Right lung (tissue), 2 donors: ENCODE measurements at regions not wholly inside any gene's neighbourhood (a gene's known extent, or its start where the extent isn't known, plus 50 kb on each side); places are given as distances from the start of the nearest gene placed in this dataset.
A peak's percentile ranks its signal among the peaks of the same experiment; 100 is the strongest.
"Not testable (repeated sequence)": the region's sequence is repeated elsewhere in the genome, so short reads cannot be mapped to it uniquely, and the experiment has no call there.

ENCODE experiments used
- DNase-seq, 2 donors: peaks; one replicate each; pipeline ENCODE4 v3.0.0-alpha.2; 2013

DNA sequence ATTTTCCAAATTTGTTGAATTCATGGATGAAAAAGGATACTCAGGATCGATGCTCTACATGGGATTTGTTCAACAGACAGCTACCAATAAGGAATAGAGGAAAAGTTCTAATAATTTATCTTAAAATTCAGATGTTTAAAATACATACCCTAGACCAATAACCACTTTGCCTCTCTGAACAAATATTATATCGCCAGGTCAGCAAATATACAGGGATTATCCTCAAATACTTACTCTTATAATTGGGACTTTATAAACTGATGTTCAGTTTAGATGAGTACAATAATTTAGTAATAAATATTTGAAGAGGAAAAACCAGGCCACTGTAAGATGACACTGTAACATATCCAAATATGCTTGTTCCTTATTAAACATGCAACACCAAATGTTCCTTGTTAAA is 268.7 kb downstream of the DOK5 start:
- DNase-seq = no peak

DNA sequence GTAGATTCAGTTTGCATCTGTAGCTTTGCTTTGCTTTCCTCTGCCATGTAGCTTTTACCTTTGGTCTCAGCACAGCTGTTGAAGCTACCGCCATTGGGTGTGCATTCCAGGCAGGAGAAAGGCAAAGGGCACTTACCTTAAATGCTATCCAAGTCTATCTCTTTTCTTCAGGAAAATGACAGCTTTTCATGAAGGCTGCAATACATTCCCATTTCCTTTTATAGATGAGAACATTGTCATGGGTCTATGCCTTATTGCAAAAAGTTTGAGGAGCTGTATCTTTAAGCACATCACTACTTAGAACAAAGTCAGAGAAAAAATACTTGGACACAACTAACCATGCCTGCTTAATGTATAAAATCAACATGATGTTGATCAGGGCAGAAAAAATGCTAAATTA is 266.8 kb downstream of the DOK5 start:
- no peak for DNase-seq

DNA sequence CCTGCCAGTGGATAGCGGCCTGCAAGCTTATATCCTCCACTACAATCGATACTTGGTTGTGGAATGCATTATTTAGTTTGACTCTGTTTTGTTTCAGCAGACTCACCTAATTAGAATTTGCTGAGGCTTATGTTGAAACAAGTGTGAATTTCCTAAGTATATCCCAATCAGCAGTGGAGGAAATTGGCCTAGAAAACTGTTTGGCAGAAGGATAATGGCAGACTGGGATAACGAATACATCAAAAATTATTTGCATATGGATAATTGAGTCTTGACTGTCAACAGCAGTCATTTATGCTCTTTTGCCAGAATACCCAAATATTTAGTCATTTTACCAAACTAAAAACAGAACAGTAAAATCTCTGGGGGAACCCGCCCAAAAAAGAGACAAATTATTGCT is 261.0 kb downstream of the DOK5 start:
- DNase-seq = no peak

DNA sequence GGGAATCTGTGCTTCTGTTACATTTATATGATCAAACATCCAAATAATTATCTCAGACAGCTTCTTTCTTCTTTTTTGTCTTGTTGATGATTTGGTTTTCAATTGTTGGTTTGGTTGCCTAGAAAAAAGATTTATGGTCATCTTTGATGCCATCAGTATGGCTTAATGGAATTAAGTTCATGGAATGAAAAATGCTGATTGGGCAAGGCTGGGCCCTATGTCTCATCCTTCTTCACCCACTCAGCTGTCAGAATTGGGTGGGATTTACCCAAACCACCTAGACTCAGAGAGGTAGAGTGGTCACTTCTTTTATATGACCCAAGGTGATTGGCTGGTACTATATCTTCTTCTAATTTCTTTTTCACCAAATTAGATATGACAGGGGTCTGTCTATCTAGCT is 258.3 kb downstream of the DOK5 start:
- no peak for DNase-seq

DNA sequence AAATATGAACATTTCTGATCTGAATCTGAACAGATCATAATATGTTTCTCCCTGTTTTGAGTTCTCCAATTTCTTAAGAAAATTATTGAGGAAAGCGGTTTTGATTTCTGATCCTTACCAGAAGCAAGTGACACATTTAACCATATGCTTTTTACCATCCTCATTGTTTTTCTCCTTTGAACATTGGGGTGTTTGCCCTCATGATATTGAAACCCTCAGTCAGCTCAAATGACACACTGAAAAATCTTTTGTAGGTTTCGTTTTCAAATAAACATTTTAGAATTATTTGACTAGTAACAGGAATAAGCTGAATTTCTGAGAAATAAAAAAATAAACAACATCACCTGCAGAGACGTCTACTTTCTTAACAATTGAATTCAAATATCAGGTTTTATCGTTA is 252.1 kb downstream of the DOK5 start:
- no peak for DNase-seq

DNA sequence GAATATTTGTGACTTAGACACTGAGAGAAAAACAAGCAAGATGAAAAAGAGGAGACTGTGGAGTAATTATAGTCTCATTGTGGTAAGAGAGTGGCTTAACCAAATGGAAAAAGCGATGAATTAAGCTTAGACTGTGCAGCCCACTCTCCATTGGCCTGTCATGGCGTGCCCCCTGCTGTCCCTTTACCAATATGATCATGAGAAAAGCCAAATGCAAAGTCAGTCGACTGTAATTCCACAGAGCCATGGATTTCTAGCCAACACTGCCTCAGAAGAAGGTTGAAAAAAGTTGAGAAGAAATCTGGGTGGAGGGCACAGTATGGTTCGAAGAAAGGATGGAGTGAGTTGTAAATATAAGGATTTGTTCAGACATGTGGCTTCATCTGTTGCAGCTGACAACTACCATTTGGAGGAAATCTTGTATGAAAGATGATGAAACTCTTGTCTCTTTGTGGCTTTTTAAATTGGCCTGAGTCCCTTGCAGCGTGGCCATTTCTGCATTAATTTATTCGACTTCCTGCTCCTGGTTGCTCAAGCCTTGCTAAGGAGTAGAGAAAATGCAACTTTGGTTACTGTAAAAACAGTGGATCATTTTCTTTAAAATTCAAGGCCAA is 251.4 kb downstream of the DOK5 start:
- peak in 1 of 2 donors; percentile 31 for DNase-seq

DNA sequence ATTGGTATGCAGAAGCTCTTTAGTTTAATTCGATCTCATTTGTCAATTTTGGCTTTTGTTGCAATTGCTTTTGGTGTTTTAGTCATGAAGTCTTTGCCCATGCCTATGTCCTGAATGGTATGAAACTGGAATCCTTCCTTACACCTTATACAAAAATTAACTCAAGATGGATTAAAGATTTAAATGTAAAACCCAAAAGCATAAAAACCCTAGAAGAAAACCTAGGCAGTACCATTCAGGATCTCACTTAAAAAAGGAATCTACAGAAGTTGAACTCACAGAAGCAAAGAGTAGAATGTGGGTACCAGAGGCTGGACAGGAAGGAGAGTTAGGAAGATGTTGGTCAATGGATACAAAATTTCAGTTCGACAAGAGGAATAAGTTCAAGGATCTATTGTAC is 249.9 kb downstream of the DOK5 start:
- not testable (repeated sequence) for DNase-seq

DNA sequence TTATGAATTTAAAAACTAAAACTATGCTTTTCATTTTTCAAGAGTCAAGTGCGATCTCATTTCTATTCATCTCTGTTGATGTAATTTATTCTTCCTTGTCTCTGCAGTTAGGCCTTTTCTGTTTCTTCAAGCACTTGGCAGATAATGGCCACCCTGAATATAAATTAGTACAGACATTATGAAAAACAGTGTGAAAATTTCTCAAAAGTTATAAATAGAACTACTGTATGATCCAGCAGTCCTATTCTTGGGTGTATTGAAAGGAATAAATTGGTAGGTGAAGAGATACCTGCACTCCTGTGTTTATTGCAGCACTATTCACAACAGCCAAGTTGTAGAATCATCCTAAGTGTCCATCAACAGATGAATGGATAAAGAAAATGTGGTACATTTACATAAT is 248.3 kb downstream of the DOK5 start:
- DNase-seq = no peak

DNA sequence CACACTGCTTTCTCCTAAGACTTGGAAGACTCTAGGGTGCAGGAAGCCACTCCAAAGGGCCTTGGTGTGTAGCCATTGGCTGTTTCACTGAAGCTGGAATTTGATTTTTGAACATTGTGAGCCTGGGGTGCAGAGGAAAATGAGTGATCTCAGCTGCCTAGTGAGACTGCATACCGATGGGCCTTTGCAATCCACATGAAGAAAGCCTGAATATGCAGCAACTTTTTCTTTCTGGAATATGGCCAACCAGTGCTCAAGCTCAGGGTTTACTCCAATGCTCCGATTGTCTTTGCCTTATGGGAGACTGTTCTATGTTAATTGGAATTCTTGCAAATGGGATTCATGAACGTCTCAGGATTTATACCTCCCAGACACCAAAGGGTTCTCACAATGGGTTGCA is 242.6 kb downstream of the DOK5 start:
- peak in 1 of 2 donors; percentile 2 for DNase-seq

DNA sequence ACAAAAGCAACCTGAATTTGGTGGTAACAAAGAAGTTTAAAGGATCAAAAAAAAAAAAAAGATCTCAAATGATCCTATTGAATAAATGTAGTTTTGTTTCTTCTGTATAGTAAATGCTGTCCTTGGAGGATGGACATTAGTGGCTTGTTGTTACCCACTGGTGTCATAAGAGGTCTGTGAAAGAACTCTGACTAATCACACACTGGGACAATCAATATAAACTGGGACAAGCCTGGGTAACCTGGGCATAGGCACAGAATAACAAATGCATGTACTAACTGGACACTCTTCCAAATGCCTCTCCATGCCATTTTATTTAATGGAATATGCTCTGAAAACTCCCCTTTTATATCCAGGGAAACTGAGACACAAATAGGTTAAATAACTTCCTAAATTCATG is 241.4 kb downstream of the DOK5 start:
- no peak for DNase-seq

DNA sequence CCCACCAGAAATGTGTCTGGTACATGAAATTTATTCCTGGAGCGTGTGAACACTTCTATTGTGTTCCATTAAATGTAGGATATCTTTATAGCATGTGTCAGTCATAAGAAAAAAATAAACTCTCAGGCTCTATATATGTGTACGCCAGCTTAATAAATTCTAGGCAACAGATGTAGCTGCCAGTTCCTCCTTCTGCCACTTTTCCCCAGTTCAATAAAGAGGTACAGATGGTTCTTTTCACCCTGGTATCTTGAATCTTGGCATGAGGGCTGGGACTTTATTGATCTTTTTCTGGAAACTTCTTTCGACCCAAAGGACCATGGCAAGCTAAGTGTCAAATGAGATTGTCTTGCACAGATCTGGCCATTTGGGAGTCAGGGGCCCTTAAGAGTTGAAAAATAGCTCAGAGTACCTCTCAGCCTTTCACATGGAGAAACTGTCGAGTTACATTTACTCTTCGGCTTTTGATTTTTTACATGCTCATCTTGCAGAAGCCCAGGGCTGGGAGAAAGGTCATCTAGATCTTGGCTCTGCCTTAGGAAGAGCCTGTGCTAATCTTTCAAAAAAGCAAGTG is 240.9 kb downstream of the DOK5 start:
- no peak for DNase-seq

DNA sequence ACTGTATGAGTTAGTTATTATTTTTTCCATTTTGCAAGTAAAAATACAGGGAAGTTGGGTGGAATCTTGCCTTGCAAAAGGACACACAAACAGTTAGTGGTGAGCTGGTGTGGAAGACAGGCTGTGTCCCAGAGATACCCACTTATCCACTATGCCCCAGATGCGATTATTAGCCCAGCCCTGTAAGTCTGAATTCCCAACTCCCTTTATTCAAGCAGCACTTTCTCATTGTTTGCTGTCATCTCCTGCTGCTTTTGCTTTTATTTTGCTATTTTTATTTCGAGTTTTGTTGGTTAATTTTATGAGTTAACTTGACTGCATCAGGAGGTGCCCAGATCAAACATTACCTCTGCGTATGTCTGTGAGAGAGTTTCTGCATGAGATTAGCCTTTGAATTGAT is 239.4 kb downstream of the DOK5 start:
- DNase-seq = no peak

DNA sequence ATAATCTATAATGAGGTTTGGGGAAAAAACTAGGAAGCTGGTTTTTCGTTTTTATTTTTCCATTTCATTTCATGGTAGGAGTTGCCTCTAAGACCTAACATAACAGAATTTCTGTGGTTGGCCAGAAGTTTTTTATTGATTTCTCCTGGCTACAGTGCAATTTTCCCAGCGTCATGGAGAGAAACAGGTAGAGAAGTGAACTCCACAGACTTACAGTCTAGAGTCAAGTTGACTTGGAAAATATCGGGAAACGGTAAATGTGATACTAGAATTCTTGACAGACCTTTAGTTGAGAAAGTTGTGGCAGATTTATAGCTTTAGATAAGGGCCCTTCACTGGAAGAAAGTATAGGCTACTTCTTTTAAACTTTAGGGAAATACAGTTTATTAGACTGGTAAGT is 238.3 kb downstream of the DOK5 start:
- no peak for DNase-seq

DNA sequence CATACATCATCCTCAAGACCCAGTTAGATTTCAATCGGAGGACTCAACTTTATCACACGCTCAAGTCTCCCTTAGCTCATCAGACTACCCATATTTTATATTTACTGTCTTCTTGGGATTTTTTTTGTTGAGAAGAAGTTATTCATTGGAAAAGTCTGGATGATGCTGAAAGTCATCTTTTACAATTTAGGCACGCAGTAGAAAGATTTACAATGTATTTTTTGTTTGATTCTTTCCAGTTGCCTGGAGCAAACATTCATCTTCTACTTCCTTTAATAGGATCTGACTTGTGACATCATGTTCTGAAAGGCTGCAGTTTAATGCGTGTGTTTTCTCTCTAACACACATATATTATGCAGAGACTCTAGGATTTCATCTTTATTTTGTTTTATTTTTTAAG is 235.7 kb downstream of the DOK5 start:
- DNase-seq = no peak

DNA sequence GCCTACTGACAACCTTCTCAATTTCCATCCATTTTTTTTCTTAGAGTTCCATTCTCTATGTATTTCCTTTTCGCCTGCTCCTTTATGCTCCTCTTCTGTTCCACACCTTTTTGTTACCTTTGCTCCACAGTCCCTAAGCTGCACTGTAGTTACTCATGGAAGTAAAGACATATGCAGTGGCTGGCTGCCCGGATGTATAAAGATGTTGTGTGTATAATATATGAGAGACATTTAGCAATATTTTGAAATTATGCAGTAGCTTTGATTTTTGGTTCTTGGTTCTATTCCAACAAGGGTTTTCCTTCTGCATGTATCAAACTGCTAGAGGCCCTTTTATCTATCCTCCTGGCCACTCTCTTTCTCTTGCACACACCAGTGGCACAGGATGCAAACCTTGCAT is 234.9 kb downstream of the DOK5 start:
- no peak for DNase-seq

DNA sequence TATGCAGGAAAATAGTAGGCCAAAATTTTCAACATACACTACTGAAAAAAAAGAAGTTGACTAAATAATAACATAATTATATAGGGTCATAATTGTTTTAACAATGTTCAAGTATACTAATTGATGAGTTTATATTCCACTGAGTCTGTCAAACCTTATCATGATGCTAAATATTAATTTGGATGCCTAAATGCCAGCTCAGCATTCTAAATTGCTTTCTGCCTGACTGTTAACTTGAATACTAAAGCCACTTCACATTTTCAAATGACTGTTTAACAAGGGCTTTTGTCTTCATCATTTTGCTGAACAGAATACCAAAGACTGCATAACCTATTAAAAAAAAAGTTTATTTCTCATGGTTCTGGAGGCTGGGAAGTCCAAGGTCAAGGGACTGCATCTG is 232.8 kb downstream of the DOK5 start:
- DNase-seq = no peak

DNA sequence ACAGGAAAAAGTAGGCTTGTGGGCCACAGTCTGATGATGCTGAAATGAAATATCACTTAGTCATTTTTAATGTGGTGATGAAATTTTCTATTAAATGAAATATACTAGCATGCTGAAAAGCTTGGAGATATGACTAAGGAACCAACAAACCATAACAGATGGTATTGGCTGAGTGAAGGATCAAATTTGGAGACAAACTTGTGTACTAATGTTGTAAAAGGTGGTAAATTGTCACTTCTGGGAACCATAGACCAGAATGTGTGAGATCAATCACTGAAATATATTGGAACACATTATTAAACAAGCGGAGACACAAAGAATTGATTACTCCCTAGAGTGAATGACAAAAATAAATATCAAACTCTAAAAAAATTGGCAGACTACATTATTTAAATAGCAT is 232.4 kb downstream of the DOK5 start:
- DNase-seq = no peak

DNA sequence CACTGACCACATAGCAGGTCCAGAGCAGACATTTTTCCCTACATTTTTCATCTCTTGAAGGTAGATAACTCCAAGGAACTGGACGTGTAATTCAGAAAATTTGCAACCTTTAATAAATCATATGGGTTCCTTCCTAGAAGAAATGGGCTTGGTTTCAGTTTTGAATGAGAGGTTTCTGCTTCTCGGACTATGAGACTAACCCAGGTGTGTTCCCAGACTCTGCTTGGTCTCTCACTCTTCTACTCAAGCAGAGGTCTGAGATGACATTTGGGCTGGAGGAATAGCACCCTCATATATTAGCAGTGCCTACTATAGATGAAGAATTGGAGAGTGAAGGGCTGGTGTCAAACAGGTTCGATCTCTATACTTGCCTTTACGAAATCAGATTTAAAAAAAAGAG is 231.2 kb downstream of the DOK5 start:
- no peak for DNase-seq

DNA sequence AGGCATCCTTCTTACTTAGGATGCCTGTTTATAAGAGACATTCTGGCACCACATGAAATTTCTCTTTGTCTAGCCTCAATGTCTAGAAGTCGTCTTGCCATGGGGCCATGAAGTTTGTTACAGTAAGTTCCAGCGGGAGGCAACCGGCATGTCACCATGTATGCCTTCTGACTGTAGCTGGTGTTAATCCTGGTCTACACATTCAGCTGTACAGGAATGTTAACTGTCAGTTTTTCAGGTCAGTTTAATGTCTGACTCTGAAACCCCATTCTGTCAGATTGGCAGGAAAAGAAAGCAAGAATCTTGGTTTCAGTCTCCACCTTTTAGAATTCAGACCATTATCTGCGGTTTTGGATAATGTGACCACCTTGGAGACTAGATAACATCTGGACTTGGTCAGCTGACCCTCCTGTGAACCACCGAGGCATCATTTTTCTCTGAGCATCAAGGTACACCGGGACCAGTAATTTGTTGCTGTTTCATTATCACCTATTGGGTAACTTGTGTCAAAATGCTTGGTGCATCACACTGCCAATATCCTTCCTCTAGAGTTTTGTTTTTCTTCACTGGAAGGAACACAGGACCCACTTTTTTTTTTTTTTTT is 228.7 kb downstream of the DOK5 start:
- DNase-seq = no peak
